NCI-H2107 (cell line): ENCODE measurements at regions not wholly inside any gene's neighbourhood (a gene's known extent, or its start where the extent isn't known, plus 50 kb on each side); places are given as distances from the start of the nearest gene placed in this dataset.
"Not testable (repeated sequence)": the region's sequence is repeated elsewhere in the genome, so short reads cannot be mapped to it uniquely, and the experiment has no call there.

Experiments used
- DNase-seq: peaks from one replicate; lab custom pipeline; 2025; lab: John Stamatoyannopoulos, UW

DNA sequence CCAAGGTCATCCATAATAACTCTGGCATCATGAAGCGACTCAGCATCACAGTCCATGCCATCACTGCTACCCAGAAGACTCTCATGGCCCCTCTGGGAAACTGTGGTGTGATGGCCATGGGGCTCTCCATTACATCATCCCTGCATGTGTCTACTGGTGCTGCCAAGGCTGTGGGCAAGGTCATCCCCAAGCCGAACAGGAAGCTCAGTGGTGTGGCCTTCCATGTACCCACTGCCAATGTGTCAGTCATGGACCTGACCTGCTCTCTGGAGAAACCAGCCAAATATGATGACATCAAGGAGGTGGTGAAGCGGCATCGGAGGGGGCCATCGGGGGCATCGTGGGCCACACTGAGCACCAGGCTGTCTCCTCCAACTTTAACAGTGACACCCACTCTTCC, 65.1 kb upstream of the ARHGAP29 start:
- no peak for DNase-seq

DNA sequence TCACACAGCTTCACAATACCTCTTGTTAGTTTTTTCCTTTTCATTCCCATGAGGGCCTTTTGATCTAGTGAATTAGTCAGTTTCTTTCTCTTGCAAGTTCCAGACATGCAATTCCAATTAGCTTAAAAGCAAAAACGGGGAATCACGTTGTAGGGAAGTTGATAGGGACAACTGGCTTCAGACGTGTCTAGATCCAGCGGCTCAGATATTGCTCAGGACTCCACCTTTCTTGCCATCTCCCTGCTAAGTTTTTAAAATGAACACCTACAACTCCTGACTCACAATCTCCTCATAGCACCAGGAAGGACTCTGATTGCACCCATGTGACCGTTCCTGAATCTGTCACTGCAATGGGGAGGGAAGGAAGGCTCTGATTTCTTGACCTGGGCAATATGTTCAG, 63.8 kb upstream of the ARHGAP29 start:
- no peak for DNase-seq

DNA sequence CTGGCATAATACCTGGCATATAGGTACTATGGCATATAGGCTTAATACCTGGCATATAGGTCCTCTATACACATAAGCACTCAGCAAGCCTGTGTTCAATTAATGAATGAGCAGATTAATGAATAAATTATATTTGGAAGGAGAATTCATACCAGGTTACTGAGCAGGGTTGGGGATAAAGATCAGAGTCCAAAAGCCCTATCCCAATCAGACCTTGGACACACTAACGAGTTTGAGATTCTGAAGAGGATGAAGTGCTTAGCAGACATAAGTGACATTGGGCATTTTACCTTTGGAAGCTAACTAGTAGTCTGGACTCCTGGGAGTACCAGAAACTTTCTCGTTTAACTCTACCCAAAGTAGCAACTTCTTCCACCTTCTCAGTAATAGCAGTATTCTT, 63.3 kb upstream of the ARHGAP29 start:
- DNase-seq = no peak

DNA sequence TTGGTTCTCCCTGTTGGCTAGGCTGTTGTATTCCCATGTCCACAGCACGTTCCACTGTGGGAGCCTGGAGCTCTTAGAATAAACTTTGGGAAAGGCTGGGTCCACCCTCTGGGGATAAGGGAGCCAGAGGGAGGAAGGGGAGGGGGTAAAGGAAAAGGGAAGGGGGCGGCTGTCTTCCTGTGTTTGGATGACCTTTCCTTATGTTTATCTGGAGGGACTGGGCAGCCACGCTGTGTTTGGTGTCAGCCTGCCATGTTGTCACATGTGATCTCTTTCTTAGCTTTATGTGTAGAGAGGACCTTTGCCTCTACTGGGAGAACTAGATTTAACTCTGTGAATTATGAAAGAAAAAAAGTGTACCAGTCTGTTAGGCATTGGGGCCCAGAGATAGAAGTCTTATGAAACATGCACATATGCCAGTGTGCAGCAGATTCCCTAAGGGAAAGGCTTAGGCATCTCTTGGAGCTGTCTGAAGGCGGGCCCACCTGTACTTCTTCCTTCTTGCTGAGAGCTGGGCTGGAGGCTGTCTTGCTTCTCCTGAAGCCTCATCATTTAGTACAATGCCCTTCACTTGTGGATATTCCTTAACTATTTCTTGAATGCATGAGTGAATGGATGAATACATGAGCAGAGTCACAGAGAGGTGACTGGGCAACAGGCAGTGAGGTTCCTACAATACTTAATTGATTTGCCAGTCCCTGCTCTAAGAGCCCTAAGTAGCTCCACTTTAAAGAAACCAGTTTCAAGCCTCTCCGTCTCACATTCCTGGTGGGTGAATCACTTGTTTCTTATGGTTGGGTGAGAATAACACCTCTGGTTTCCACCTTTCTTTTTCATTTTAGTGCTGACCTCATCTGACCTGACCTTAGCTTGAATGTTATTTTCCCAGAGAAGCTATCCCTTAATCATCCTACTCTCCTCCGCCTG, 62.5 kb upstream of the ARHGAP29 start:
- no peak for DNase-seq

DNA sequence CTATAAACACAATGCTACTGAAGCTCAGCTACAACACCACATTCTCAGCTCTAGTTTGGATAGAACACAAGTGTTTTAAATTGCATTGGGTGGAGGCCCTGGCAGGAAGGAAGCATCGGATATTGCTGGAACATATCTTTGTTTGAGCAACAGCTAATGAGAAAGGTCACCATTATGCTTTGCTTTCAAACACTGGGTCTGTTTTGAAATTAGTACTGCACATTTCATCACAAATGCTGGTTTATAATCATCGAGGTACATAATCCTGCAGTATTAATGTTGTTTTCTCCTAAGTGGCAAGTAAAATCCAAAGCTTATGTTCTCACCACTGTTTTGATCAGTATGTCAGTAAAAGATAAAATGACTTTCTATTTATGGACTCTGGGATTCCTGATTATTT, 61.5 kb upstream of the ARHGAP29 start:
- DNase-seq = no peak

DNA sequence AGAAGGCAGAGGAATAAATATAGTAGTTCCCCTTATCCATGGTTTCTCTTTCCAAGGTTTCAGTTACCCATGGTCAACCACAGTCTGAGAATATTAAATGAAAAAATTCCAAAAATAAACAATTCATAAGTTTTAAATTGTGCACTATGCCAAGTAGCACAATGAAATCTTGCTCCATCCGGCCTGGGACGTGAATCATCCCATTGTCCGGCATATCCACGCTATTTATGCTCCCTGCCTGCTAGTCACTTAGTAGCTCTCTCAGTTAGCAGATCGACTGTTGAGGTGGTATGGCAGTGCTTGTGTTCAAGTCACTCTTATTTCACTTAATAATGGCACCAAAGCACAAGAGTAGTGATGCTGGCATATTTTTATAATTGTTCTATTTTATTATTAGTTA, 58.6 kb upstream of the ARHGAP29 start:
- no peak for DNase-seq

DNA sequence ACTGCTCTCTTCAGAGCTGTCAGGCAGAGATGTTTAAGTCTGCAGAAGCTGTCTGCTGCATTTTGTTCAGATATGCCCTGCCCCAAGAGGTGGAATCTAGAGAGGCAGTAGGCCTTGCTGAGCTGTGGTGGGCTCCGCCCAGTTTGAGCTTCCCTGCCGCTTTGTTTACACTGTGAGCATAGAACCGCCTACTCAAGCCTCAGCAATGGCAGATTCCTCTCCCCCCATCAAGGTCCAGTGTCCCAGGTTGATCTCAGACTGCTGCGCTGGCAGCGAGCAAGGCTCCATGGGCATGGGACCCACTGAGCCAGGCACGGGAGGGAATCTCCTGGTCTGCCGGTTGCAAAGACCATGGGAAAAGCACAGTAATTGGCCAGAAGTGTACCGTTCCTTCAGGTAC, 55.6 kb upstream of the ARHGAP29 start:
- not testable (repeated sequence) for DNase-seq

DNA sequence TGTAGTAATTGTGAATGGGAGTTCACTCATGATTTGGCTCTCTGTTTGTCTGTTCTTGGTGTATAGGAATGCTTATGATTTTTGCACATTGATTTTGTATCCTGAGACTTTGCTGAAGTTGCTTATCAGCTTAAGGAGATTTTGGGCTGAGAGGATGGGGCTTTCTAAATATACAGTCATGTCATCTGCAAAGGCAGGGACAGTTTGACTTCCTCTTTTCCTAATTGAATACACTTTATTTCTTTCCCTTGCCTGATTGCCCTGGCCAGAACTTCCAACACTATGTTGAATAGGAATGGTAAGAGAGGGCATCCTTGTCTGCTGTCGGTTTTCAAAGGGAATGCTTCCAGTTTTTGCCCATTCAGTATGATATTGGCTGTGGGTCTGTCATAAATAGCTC, 51.9 kb upstream of the ARHGAP29 start:
- DNase-seq = not testable (repeated sequence)
